ENCODE measurements at regions not wholly inside any gene's neighbourhood (a gene's known extent, or its start where the extent isn't known, plus 50 kb on each side); places are given as distances from the start of the nearest gene placed in this dataset.

DNA sequence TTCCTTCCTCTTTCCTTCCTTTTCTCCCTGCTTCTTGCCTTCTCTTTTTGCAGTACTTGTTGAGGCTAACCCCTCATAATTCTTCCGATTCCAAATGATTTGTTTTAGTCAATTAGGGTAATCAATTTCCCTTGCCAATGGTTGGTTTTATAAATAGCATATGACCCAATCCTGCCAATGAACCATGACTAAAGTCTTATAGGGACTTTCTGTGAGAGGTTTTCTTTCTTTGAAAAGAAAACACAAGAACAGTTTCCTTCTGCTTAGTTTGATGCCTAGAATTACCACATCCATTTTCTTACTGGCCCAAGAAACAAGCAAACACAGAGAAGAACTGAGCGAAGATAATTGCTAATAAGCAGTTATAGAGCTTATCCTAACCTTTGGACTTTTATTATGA is 292.5 kb upstream of the SATB1 start:
- TF ChIP-seq, protein P1, sequence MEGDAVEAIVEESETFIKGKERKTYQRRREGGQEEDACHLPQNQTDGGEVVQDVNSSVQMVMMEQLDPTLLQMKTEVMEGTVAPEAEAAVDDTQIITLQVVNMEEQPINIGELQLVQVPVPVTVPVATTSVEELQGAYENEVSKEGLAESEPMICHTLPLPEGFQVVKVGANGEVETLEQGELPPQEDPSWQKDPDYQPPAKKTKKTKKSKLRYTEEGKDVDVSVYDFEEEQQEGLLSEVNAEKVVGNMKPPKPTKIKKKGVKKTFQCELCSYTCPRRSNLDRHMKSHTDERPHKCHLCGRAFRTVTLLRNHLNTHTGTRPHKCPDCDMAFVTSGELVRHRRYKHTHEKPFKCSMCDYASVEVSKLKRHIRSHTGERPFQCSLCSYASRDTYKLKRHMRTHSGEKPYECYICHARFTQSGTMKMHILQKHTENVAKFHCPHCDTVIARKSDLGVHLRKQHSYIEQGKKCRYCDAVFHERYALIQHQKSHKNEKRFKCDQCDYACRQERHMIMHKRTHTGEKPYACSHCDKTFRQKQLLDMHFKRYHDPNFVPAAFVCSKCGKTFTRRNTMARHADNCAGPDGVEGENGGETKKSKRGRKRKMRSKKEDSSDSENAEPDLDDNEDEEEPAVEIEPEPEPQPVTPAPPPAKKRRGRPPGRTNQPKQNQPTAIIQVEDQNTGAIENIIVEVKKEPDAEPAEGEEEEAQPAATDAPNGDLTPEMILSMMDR (IDR thresholded peaks at IDR 0.05), result no peak
- no peak for TF ChIP-seq POLR2AphosphoS5 (IDR thresholded peaks at IDR 0.05; ENCODE audit: insufficient read depth in 1 of 2, low read depth in 1 of 2)

Measured in vagina (tissue), 2 donors.